GM12864 (cell line): ENCODE measurements at regions not wholly inside any gene's neighbourhood (a gene's known extent, or its start where the extent isn't known, plus 50 kb on each side); places are given as distances from the start of the nearest gene placed in this dataset.

Experiments used
- DNase-seq: peaks from one replicate; pipeline ENCODE4 v3.0.0-alpha.2; 2011; ENCODE audit warnings: low read depth
- H3K4me3 ChIP-seq: 2 replicates; pipeline ENCODE4 v1.5.1; 2011; ENCODE audit warnings: mild to moderate bottlenecking, low read depth, low read length, control low read depth
- CTCF ChIP-seq: IDR thresholded peaks from 2 replicates; pipeline ENCODE4 v1.5.1; 2011; ENCODE audit warnings: low read depth, mild to moderate bottlenecking, moderate library complexity, low read length, control low read depth, inconsistent platforms; ENCODE audit errors: missing control alignments

- no peak overlapping the region for H3K4me3 ChIP-seq
- no peak for DNase-seq
- no peak for TF ChIP-seq CTCF
These were observed 301.8 kb upstream of the GALNT5 start for GRCh38 chr2:156955701-156956100.

GRCh38 chr2:156956161-156956560 is 301.3 kb upstream of the GALNT5 start:
- no peak for TF ChIP-seq CTCF
- DNase-seq, result no peak

GRCh38 chr2:156958374-156958773 is 299.1 kb upstream of the GALNT5 start:
- no peak overlapping the region for H3K4me3 ChIP-seq

More at GRCh38 chr2:156956161-156956560, 301.3 kb upstream of the GALNT5 start:
- no peak overlapping the region for H3K4me3 ChIP-seq

GRCh38 chr2:156959481-156959880 is 298.0 kb upstream of the GALNT5 start:
- no peak overlapping the region for H3K4me3 ChIP-seq
- no peak for TF ChIP-seq CTCF
- DNase-seq, result no peak

More at GRCh38 chr2:156958374-156958773, 299.1 kb upstream of the GALNT5 start:
- no peak for DNase-seq
- TF ChIP-seq CTCF, result no peak

- TF ChIP-seq CTCF, result no peak
- no peak for DNase-seq
- H3K4me3 ChIP-seq, result no peak overlapping the region
These were observed 274.9 kb upstream of the GALNT5 start for GRCh38 chr2:156982615-156983014.

- no peak for DNase-seq
- H3K4me3 ChIP-seq, result no peak overlapping the region
- no peak for TF ChIP-seq CTCF
These were observed 271.0 kb upstream of the GALNT5 start for GRCh38 chr2:156986339-156986988.

- H3K4me3 ChIP-seq, result no peak overlapping the region
- no peak for TF ChIP-seq CTCF
- DNase-seq, result no peak
These were observed 257.8 kb upstream of the GALNT5 start for GRCh38 chr2:156999661-157000060.
